Trophoblast cell (in vitro differentiated cells and primary cell): ENCODE measurements at regions not wholly inside any gene's neighbourhood (a gene's known extent, or its start where the extent isn't known, plus 50 kb on each side); places are given as distances from the start of the nearest gene placed in this dataset.
A peak's percentile ranks its signal among the peaks of the same experiment; 100 is the strongest.

ENCODE experiments used
- DNase-seq, 2 donors: peaks; one replicate each; pipeline ENCODE4 v3.0.0-alpha.2; 2016
- H2AFZ ChIP-seq: 2 replicates; pipeline ENCODE4 v1.6.1; 2013; ENCODE audit warnings: low read length, moderate library complexity, mild to moderate bottlenecking; ENCODE audit not compliant: insufficient read depth, poor library complexity
- H2AK5ac ChIP-seq: 2 replicates; pipeline ENCODE4 v1.6.1; 2013; ENCODE audit warnings: mild to moderate bottlenecking, low read length
- H2BK120ac ChIP-seq: 2 replicates; pipeline ENCODE4 v1.6.1; 2013; ENCODE audit warnings: low read length, mild to moderate bottlenecking, moderate library complexity; ENCODE audit not compliant: insufficient read depth, poor library complexity
- H2BK12ac ChIP-seq: 2 replicates; pipeline ENCODE4 v1.6.1; 2013; ENCODE audit warnings: mild to moderate bottlenecking, low read length, moderate library complexity
- H2BK5ac ChIP-seq: 2 replicates; pipeline ENCODE4 v1.6.1; 2013; ENCODE audit warnings: low read length, low read depth, moderate library complexity, mild to moderate bottlenecking; ENCODE audit not compliant: poor library complexity
- H3K14ac ChIP-seq: 2 replicates; pipeline ENCODE4 v1.6.1; 2013; ENCODE audit warnings: mild to moderate bottlenecking, low read length
- H3K18ac ChIP-seq: 2 replicates; pipeline ENCODE4 v1.6.1; 2013; ENCODE audit warnings: mild to moderate bottlenecking, low read length
- H3K23ac ChIP-seq: 2 replicates; pipeline ENCODE4 v1.6.1; 2013; ENCODE audit warnings: low read length
- H3K27ac ChIP-seq: 2 replicates; pipeline ENCODE4 v1.5.1; 2013; ENCODE audit warnings: low read depth, mild to moderate bottlenecking, inconsistent platforms, low read length, moderate library complexity
- H3K27me3 ChIP-seq: 2 replicates; pipeline ENCODE4 v1.6.1; 2013; ENCODE audit warnings: inconsistent platforms, mild to moderate bottlenecking, low read length, moderate library complexity; ENCODE audit not compliant: insufficient read depth
- H3K36me3 ChIP-seq, 2 experiments: 1 replicate in 1 of 2; 2 replicates in 1 of 2; pipeline ENCODE4 v1.6.1; 2013; ENCODE audit warnings: low read length in 2 of 2, mild to moderate bottlenecking in 2 of 2, moderate library complexity in 1 of 2; ENCODE audit not compliant: insufficient read depth in 2 of 2, control insufficient read depth in 1 of 2
- H3K4ac ChIP-seq: 2 replicates; pipeline ENCODE4 v1.6.1; 2013; ENCODE audit warnings: low read depth, mild to moderate bottlenecking, low read length, moderate library complexity
- H3K4me1 ChIP-seq, 2 experiments: 1 replicate in 1 of 2; 2 replicates in 1 of 2; pipeline ENCODE4 v1.6.1; 2013; ENCODE audit warnings: low read length in 2 of 2, mild to moderate bottlenecking in 2 of 2, moderate library complexity in 1 of 2; ENCODE audit not compliant: insufficient read depth in 2 of 2, control insufficient read depth in 1 of 2
- H3K4me2 ChIP-seq: 2 replicates; pipeline ENCODE4 v1.6.1; 2013; ENCODE audit warnings: inconsistent platforms, mild to moderate bottlenecking, low read length, moderate library complexity
- H3K4me3 ChIP-seq: 2 replicates; pipeline ENCODE4 v1.5.1; 2013; ENCODE audit warnings: mild to moderate bottlenecking, low read depth, low read length, inconsistent platforms
- H3K79me1 ChIP-seq: one replicate; pipeline ENCODE4 v1.6.1; 2013; ENCODE audit warnings: low read length
- H3K79me2 ChIP-seq: 2 replicates; pipeline ENCODE4 v1.6.1; 2013; ENCODE audit warnings: low read length, mild to moderate bottlenecking; ENCODE audit not compliant: control insufficient read depth, insufficient read depth, poor library complexity
- H3K9ac ChIP-seq: 2 replicates; pipeline ENCODE4 v1.6.1; 2013; ENCODE audit warnings: mild to moderate bottlenecking, low read length
- H3K9me3 ChIP-seq: 2 replicates; pipeline ENCODE4 v1.6.1; 2013; ENCODE audit warnings: low read depth, mild to moderate bottlenecking, control low read depth, inconsistent platforms, low read length; ENCODE audit not compliant: insufficient read depth
- H4K12ac ChIP-seq: 2 replicates; pipeline ENCODE4 v1.6.1; 2013; ENCODE audit warnings: low read depth, mild to moderate bottlenecking, low read length, moderate library complexity
- H4K8ac ChIP-seq: 2 replicates; pipeline ENCODE4 v1.6.1; 2013; ENCODE audit warnings: low read depth, mild to moderate bottlenecking, low read length, moderate library complexity
- H4K91ac ChIP-seq: one replicate; pipeline ENCODE4 v1.6.1; 2013; ENCODE audit warnings: low read depth, mild to moderate bottlenecking, low read length, moderate library complexity
- WGBS: extraction: QIAGEN DNeasy Blood & Tissue Kit; methylation state at CpG from one replicate; pipeline ENCODE4 v1.1.7; 2013; ENCODE audit warnings: missing lambda C conversion rate; ENCODE audit not compliant: insufficient read length, insufficient coverage; ENCODE audit errors: extremely low coverage; 5-methylcytosine and 5-hydroxymethylcytosine counted together

GRCh38 chr2:212777020-212777491, 238.5 kb upstream of the ERBB4 start:
- Histone ChIP-seq H2BK5ac (no peak overlapping the region), H2BK12ac (no peak overlapping the region), H3K23ac (no peak overlapping the region), H2AFZ (no peak overlapping the region), H3K4me3 (no peak overlapping the region), H3K9ac (no peak overlapping the region), H3K36me3 (no peaks in the 10 kb centered on the region), H3K27ac (no peak overlapping the region), H3K79me1 (no peaks in the 10 kb centered on the region), H3K18ac (no peak overlapping the region), H2AK5ac (no peak overlapping the region), H2BK120ac (no peak overlapping the region), H3K27me3 (no peaks in the 10 kb centered on the region), H4K8ac (no peak overlapping the region), H3K4ac (no peak overlapping the region), H4K12ac (no peak overlapping the region), H3K79me2 (no peaks in the 10 kb centered on the region), H3K14ac (no peak overlapping the region), H4K91ac (no peak overlapping the region), H3K4me2 (peak overlapping the region; percentile 16), H3K9me3 (no peaks in the 10 kb centered on the region), H3K4me1 (peaks cover 0 to 1% of the 10 kb centered on the region in 2 experiments)
- no CpG with 5 or more reads among the region's 3 CpGs for WGBS
- peak; percentile 78 to 93 for DNase-seq

GRCh38 chr2:212773808-212774339, 235.3 kb upstream of the ERBB4 start:
- Histone ChIP-seq H3K23ac (no peak overlapping the region), H3K18ac (no peak overlapping the region), H3K79me1 (no peaks in the 10 kb centered on the region), H3K27ac (no peak overlapping the region), H2BK120ac (no peak overlapping the region), H3K4ac (no peak overlapping the region), H3K36me3 (no peaks in the 10 kb centered on the region), H2AK5ac (no peak overlapping the region), H2BK5ac (no peak overlapping the region), H3K9me3 (no peaks in the 10 kb centered on the region), H3K14ac (no peak overlapping the region), H3K79me2 (no peaks in the 10 kb centered on the region), H3K4me1 (peaks cover 0 to 1% of the 10 kb centered on the region in 2 experiments), H2BK12ac (no peak overlapping the region), H4K8ac (no peak overlapping the region), H4K91ac (no peak overlapping the region), H4K12ac (no peak overlapping the region), H3K4me3 (no peak overlapping the region), H3K4me2 (no peak overlapping the region), H3K27me3 (no peaks in the 10 kb centered on the region), H2AFZ (no peak overlapping the region), H3K9ac (no peak overlapping the region)
- WGBS: no CpG with 5 or more reads among the region's 1 CpG
- DNase-seq: no peak

- Histone ChIP-seq H2BK12ac (no peak overlapping the region), H3K14ac (no peak overlapping the region), H2AK5ac (no peak overlapping the region), H3K27ac (no peak overlapping the region), H3K9me3 (no peaks in the 10 kb centered on the region), H3K4me2 (no peak overlapping the region), H3K9ac (no peak overlapping the region), H3K36me3 (no peaks in the 10 kb centered on the region), H3K4me3 (no peak overlapping the region), H4K91ac (no peak overlapping the region), H2BK5ac (no peak overlapping the region), H3K18ac (no peak overlapping the region), H4K8ac (no peak overlapping the region), H4K12ac (no peak overlapping the region), H2BK120ac (no peak overlapping the region), H3K4ac (no peak overlapping the region), H3K79me1 (no peaks in the 10 kb centered on the region), H3K23ac (no peak overlapping the region), H3K4me1 (no peaks in the 10 kb centered on the region), H3K79me2 (no peaks in the 10 kb centered on the region), H3K27me3 (no peaks in the 10 kb centered on the region), H2AFZ (no peak overlapping the region)
- WGBS: no CpG with 5 or more reads among the region's 3 CpGs
- DNase-seq: no peak
Observed at GRCh38 chr2:212770240-212770639, 231.6 kb upstream of the ERBB4 start.

- Histone ChIP-seq H3K79me2 (no peaks in the 10 kb centered on the region), H3K14ac (no peak overlapping the region), H3K18ac (no peak overlapping the region), H3K4me2 (no peak overlapping the region), H3K4me3 (no peak overlapping the region), H2AK5ac (no peak overlapping the region), H3K36me3 (no peaks in the 10 kb centered on the region), H3K27ac (no peak overlapping the region), H4K91ac (no peak overlapping the region), H2BK120ac (no peak overlapping the region), H3K9ac (no peak overlapping the region), H3K79me1 (no peaks in the 10 kb centered on the region), H3K23ac (no peak overlapping the region), H3K27me3 (no peaks in the 10 kb centered on the region), H3K4ac (no peak overlapping the region), H3K9me3 (no peaks in the 10 kb centered on the region), H4K12ac (no peak overlapping the region), H2BK5ac (no peak overlapping the region), H3K4me1 (no peaks in the 10 kb centered on the region), H4K8ac (no peak overlapping the region), H2BK12ac (no peak overlapping the region), H2AFZ (no peak overlapping the region)
- no CpG with 5 or more reads among the region's 4 CpGs for WGBS
- DNase-seq: no peak
Observed at GRCh38 chr2:212766921-212767320, 228.3 kb upstream of the ERBB4 start.
